ENCODE measurements at regions not wholly inside any gene's neighbourhood (a gene's known extent, or its start where the extent isn't known, plus 50 kb on each side); places are given as distances from the start of the nearest gene placed in this dataset.

DNA sequence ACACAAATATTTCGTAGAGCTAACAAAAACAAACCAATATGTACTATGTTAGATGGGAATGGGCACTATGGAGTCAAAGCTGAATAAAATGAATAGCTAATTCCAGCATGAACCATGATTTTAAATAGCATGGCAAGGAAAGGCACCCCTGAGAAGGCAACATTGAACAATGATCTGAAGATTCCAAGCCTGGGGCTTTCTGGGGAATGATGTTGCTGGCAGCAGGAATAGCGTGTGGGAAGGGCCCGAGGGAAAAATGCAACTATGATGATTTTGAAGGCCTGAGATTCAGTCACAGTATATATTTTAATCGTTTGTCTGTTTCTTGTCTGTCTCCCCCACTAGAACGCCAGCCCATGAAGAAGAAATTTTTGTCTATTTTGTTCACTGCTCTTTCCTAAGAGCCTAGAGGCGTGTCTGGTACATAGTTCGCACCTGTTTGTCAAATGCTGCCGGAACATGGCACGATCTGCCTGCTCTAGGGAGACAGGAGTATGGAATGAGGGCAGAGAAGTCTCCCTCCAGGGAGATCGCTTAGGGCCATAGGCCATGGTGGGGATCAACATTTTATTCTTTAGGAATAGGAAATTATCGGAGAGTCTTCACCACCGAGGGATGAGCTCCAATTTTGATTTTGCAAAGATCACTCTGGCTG, 84.8 kb upstream of the EYA2 start:
- H3K4me3 ChIP-seq (ENCODE audit: low read depth, low read length): no peak overlapping the region

DNA sequence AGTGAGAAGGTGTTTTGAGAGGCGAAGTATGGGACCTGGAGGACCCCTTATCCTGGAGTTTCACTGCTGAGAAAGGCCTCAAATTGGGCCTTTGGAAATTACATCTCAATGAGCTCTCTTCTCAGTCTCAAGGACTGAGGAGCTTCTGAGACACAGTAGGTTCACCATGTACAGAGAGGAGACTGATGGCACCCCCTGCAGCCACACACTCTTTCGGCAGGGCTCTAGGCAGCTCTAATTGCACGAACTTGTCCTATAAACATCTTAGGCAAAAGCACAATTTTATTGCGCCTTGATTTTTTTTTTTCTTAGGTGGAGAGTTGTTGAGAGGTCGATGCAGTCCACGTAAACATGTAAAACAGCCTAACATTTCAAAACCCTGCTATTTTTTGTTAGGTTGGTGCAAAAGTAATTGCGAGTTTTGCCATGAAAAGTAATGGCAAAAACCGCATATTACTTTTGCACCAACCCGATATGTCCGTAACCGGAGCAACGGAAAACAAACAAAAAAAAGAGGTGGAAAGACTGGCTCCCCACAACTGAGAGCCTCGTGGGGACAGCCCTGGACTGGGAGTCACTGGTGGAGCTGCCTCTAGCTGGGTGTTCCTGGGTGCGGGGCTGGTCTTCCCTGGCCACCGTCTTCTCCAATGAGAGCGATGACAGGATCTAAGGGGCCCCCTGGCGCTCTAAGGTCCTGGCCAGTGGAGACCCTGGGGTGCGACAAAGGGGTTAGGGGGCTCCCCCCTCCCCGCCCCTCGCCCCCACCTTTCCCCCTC, 84.0 kb upstream of the EYA2 start:
- H3K27me3 ChIP-seq (ENCODE audit: control insufficient read depth, insufficient read depth, low read length): peaks cover 5% of the 10 kb centered on the region
- no peak for DNase-seq (ENCODE audit: low read depth)
- TF ChIP-seq, protein P1, sequence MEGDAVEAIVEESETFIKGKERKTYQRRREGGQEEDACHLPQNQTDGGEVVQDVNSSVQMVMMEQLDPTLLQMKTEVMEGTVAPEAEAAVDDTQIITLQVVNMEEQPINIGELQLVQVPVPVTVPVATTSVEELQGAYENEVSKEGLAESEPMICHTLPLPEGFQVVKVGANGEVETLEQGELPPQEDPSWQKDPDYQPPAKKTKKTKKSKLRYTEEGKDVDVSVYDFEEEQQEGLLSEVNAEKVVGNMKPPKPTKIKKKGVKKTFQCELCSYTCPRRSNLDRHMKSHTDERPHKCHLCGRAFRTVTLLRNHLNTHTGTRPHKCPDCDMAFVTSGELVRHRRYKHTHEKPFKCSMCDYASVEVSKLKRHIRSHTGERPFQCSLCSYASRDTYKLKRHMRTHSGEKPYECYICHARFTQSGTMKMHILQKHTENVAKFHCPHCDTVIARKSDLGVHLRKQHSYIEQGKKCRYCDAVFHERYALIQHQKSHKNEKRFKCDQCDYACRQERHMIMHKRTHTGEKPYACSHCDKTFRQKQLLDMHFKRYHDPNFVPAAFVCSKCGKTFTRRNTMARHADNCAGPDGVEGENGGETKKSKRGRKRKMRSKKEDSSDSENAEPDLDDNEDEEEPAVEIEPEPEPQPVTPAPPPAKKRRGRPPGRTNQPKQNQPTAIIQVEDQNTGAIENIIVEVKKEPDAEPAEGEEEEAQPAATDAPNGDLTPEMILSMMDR (IDR thresholded peaks at IDR 0.05; ENCODE audit: insufficient read depth, low read length, poor library complexity, severe bottlenecking): no peak
- no peak overlapping the region for H3K4me3 ChIP-seq (ENCODE audit: low read depth, low read length)
- H3K36me3 ChIP-seq (ENCODE audit: control insufficient read depth, insufficient read depth, low read length): no peaks in the 10 kb centered on the region

More for the DNA sequence above, 84.8 kb upstream of the EYA2 start:
- H3K27me3 ChIP-seq (ENCODE audit: control insufficient read depth, insufficient read depth, low read length): peaks cover 5% of the 10 kb centered on the region
- TF ChIP-seq, protein P1 (IDR thresholded peaks at IDR 0.05; ENCODE audit: insufficient read depth, low read length, poor library complexity, severe bottlenecking): no peak
- DNase-seq (ENCODE audit: low read depth): no peak
- H3K36me3 ChIP-seq (ENCODE audit: control insufficient read depth, insufficient read depth, low read length): no peaks in the 10 kb centered on the region

DNA sequence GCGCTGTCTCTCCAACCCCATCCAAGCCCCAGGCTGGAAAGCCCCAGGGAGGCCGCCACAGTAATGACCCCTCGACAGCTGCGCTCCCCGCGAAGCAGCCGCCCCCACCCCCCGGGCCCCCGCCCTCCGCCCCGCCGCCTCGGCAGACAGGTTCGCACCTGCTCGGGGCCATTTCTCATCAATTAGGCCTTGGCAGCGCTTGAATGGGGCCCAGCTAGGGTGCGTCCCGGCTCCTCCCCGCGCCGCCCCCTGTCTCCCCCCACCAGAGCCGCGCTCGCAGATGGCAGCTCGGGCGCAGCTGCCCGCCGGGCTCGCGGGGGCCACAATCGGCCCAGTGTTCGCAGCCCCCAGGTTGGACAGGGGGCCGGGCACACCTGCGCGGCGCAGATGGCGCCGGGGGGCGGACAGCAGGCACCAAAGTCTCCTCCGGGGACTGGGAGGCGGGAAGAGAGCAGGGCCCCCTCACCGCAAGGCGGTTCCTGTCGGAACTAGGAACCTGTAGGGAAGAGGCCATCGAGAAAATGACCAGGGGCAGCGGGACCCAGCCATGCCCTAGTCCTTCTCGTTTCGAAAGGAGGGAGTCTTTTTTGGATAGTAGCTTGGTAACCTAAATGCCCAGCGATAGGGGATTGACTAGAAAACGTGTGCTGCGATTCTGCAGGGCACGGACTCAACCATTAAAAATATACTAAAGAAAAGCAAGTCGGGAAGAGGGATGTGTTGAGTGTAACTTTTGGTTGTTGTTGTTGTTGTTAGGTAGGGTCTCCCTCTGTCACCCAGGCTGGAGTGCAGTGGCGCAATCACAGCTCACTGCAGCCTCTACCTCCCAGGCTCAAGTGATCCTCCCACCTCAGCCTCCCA, 83.2 kb upstream of the EYA2 start:
- TF ChIP-seq, protein P1 (IDR thresholded peaks at IDR 0.05; ENCODE audit: insufficient read depth, low read length, poor library complexity, severe bottlenecking): no peak
- Histone ChIP-seq H3K36me3 (ENCODE audit: control insufficient read depth, insufficient read depth, low read length) (no peaks in the 10 kb centered on the region), H3K27me3 (ENCODE audit: control insufficient read depth, insufficient read depth, low read length) (peaks cover 5% of the 10 kb centered on the region), H3K4me3 (ENCODE audit: low read depth, low read length) (peak overlapping the region; percentile 15)
- DNase-seq (ENCODE audit: low read depth): no peak

DNA sequence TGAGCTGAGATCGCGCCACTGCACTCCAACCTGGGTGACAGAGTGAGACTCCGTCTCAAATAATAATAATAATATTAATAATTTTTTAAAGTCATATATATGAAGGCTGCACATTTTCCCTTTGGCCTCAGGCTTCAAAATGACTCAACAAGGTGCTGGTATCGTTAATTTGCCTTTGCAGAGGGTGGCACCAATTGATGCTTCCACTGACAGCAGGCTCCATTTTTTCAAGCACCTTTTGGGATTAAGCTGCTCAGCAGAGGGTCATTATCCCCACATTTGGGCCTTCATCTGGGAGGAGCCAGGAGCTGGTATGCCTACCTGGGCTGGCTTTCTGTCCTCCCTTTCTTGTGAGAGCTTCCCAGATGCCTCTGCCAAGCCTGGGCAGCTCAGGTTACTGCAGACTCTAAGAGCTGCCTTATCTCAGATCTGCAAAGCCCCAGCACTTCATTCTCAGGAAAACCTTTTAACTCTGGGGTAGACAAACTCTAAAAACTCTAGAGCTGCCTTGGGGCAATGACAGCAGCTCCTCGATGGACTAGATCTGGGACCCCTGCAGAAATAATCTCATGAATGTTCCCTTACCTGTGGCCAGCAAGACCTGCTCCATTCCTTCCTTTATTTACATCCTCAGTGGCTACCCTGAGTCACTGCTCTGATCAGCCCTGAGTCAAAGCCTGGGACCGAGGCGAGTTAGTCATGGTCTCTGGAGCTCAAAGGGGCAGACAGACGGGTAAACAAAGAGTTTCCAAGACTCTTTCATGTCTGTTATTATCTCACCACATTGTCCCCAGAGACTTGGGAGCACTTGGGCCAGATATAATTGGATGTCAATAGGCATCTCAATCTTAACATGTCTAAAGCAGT, 80.0 kb upstream of the EYA2 start:
- peak; percentile 82 for DNase-seq (ENCODE audit: low read depth)

DNA sequence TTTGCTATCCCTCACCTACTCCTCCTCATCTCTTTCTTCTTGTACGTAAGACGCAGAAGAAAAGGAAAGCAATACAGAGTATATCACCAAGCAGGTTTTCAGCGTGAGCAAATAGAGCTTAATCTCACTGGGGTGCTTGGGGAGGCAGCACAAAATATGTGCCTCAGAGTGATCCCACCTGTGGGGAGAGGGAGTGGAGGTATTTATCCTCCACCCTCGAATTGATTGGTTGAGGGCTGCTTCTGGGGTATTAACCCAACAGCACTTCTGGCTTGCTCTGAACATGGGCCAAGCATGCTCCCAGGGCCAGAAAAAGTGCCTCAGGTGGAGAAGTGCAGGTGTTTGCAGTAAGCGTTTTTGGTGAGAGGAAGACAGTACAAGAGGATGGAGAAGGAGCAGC, 78.5 kb upstream of the EYA2 start:
- no peak for DNase-seq (ENCODE audit: low read depth)
- Histone ChIP-seq H3K27me3 (ENCODE audit: control insufficient read depth, insufficient read depth, low read length) (peaks cover 5% of the 10 kb centered on the region), H3K36me3 (ENCODE audit: control insufficient read depth, insufficient read depth, low read length) (no peaks in the 10 kb centered on the region), H3K4me3 (ENCODE audit: low read depth, low read length) (no peak overlapping the region)
- TF ChIP-seq, protein P1 (IDR thresholded peaks at IDR 0.05; ENCODE audit: insufficient read depth, low read length, poor library complexity, severe bottlenecking): no peak

More for the DNA sequence above, 80.0 kb upstream of the EYA2 start:
- TF ChIP-seq, protein P1 (IDR thresholded peaks at IDR 0.05; ENCODE audit: insufficient read depth, low read length, poor library complexity, severe bottlenecking): no peak
- Histone ChIP-seq H3K36me3 (ENCODE audit: control insufficient read depth, insufficient read depth, low read length) (no peaks in the 10 kb centered on the region), H3K27me3 (ENCODE audit: control insufficient read depth, insufficient read depth, low read length) (peaks cover 5% of the 10 kb centered on the region), H3K4me3 (ENCODE audit: low read depth, low read length) (no peak overlapping the region)
